Neural progenitor cell (in vitro differentiated cells): ENCODE measurements at regions not wholly inside any gene's neighbourhood (a gene's known extent, or its start where the extent isn't known, plus 50 kb on each side); places are given as distances from the start of the nearest gene placed in this dataset.

Experiments used
- DNase-seq: peaks from one replicate; pipeline ENCODE4 v3.0.0-alpha.2; 2016; ENCODE audit warnings: low spot score
- H2AFZ ChIP-seq: fragments of 200-600 bp; sonication (generic); replicated peaks from 2 replicates; pipeline ENCODE4 v1.6.1; 2016; ENCODE audit warnings: antibody characterized with exemption
- H3F3A ChIP-seq: fragments of 200-600 bp; sonication (generic); 2 replicates; pipeline ENCODE4 v1.6.1; 2016; ENCODE audit warnings: antibody characterized with exemption, low read depth
- H3K27ac ChIP-seq: fragments of 200-600 bp; sonication (generic); 2 replicates; pipeline ENCODE4 v1.5.1; 2016; ENCODE audit warnings: mild to moderate bottlenecking
- H3K27me3 ChIP-seq: fragments of 200-600 bp; sonication (generic); 2 replicates; pipeline ENCODE4 v1.6.1; 2016; ENCODE audit warnings: mild to moderate bottlenecking, moderate library complexity
- H3K36me3 ChIP-seq: fragments of 200-600 bp; sonication (generic); 2 replicates; pipeline ENCODE4 v1.5.1; 2016
- H3K4me1 ChIP-seq: fragments of 200-600 bp; sonication (generic); 2 replicates; pipeline ENCODE4 v1.6.1; 2016; ENCODE audit warnings: mixed run types
- H3K4me2 ChIP-seq: fragments of 200-600 bp; sonication (generic); 2 replicates; pipeline ENCODE4 v1.6.1; 2016
- H3K4me3 ChIP-seq: fragments of 200-600 bp; sonication (generic); 2 replicates; pipeline ENCODE4 v1.5.1; 2016
- H3K79me2 ChIP-seq: fragments of 200-600 bp; sonication (generic); 2 replicates; pipeline ENCODE4 v1.6.1; 2016; ENCODE audit warnings: low read depth
- H3K9ac ChIP-seq: fragments of 200-600 bp; sonication (generic); 2 replicates; pipeline ENCODE4 v1.6.1; 2016
- H3K9me3 ChIP-seq: fragments of 200-600 bp; sonication (generic); 2 replicates; pipeline ENCODE4 v1.5.1; 2016; ENCODE audit warnings: low read depth
- H4K20me1 ChIP-seq: fragments of 200-600 bp; sonication (generic); 2 replicates; pipeline ENCODE4 v1.6.1; 2016; ENCODE audit warnings: low read depth
- H3K27ac Mint-ChIP-seq: 3 replicates; pipeline ENCODE4 v1.8.0; 2021; ENCODE audit warnings: mixed read lengths
- H3K27me3 Mint-ChIP-seq: 2 replicates; pipeline ENCODE4 v1.8.0; 2022; ENCODE audit warnings: low read depth, mild to moderate bottlenecking, inconsistent platforms, moderate library complexity, mixed read lengths; ENCODE audit not compliant: insufficient read depth
- H3K36me3 Mint-ChIP-seq: 3 replicates; pipeline ENCODE4 v1.8.0; 2021; ENCODE audit warnings: mixed read lengths
- H3K4me1 Mint-ChIP-seq: 3 replicates; pipeline ENCODE4 v1.8.0; 2021; ENCODE audit warnings: mixed read lengths
- H3K4me3 Mint-ChIP-seq: 3 replicates; pipeline ENCODE4 v1.8.0; 2021; ENCODE audit warnings: mild to moderate bottlenecking, moderate library complexity, mixed read lengths
- H3K9me3 Mint-ChIP-seq: 3 replicates; pipeline ENCODE4 v1.8.0; 2020; ENCODE audit warnings: mixed read lengths
- EZH2 ChIP-seq: fragments of 200-600 bp; sonication (generic); IDR thresholded peaks from 2 replicates; pipeline ENCODE4 v1.6.1; 2017; ENCODE audit warnings: antibody characterized with exemption, mild to moderate bottlenecking, moderate library complexity
- EZH2phosphoT487 ChIP-seq: fragments of 200-600 bp; sonication (generic); IDR thresholded peaks from 2 replicates; pipeline ENCODE4 v1.6.1; 2017; ENCODE audit warnings: antibody characterized with exemption
- TF ChIP-seq, protein P1 (sequence below): fragments of 200-600 bp; sonication (generic); IDR thresholded peaks from 2 replicates; pipeline ENCODE4 v1.5.1; 2017; ENCODE audit warnings: antibody characterized with exemption, mild to moderate bottlenecking

GRCh38 chr2:101569886-101570520, 95.1 kb upstream of the RFX8 start:
- Histone ChIP-seq H3K4me1 (no peaks in the 10 kb centered on the region), H3K4me3 (no peak overlapping the region), H3K9me3 (no peaks in the 10 kb centered on the region), H3F3A (no peaks in the 10 kb centered on the region), H3K27me3 (no peaks in the 10 kb centered on the region), H3K4me2 (no peak overlapping the region), H4K20me1 (no peaks in the 10 kb centered on the region), H3K36me3 (no peaks in the 10 kb centered on the region), H2AFZ (no peak overlapping the region), H3K79me2 (no peaks in the 10 kb centered on the region), H3K9ac (no peak overlapping the region), H3K27ac (no peak overlapping the region)
- Mint-ChIP-seq H3K36me3 (no peaks in the 10 kb centered on the region), H3K27me3 (peaks cover 5% of the 10 kb centered on the region), H3K4me1 (no peaks in the 10 kb centered on the region), H3K4me3 (no peak overlapping the region), H3K27ac (no peak overlapping the region), H3K9me3 (peaks cover 6% of the 10 kb centered on the region)
- TF ChIP-seq EZH2 (no peak), EZH2phosphoT487 (no peak)
- TF ChIP-seq, protein P1, sequence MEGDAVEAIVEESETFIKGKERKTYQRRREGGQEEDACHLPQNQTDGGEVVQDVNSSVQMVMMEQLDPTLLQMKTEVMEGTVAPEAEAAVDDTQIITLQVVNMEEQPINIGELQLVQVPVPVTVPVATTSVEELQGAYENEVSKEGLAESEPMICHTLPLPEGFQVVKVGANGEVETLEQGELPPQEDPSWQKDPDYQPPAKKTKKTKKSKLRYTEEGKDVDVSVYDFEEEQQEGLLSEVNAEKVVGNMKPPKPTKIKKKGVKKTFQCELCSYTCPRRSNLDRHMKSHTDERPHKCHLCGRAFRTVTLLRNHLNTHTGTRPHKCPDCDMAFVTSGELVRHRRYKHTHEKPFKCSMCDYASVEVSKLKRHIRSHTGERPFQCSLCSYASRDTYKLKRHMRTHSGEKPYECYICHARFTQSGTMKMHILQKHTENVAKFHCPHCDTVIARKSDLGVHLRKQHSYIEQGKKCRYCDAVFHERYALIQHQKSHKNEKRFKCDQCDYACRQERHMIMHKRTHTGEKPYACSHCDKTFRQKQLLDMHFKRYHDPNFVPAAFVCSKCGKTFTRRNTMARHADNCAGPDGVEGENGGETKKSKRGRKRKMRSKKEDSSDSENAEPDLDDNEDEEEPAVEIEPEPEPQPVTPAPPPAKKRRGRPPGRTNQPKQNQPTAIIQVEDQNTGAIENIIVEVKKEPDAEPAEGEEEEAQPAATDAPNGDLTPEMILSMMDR, result no peak
- no peak for DNase-seq

GRCh38 chr2:101568969-101569368, 94.1 kb upstream of the RFX8 start:
- Histone ChIP-seq H2AFZ (no peak overlapping the region), H3K27me3 (no peaks in the 10 kb centered on the region), H3K36me3 (no peaks in the 10 kb centered on the region), H3K4me1 (no peaks in the 10 kb centered on the region), H3K4me3 (no peak overlapping the region), H3F3A (no peaks in the 10 kb centered on the region), H3K9me3 (no peaks in the 10 kb centered on the region), H3K4me2 (no peak overlapping the region), H3K79me2 (no peaks in the 10 kb centered on the region), H3K27ac (no peak overlapping the region), H3K9ac (no peak overlapping the region), H4K20me1 (no peaks in the 10 kb centered on the region)
- peaks cover 5% of the 10 kb centered on the region for H3K27me3 Mint-ChIP-seq
- no peaks in the 10 kb centered on the region for H3K4me1 Mint-ChIP-seq
- H3K36me3 Mint-ChIP-seq, result no peaks in the 10 kb centered on the region
- no peak overlapping the region for H3K4me3 Mint-ChIP-seq
- no peak overlapping the region for H3K27ac Mint-ChIP-seq
- TF ChIP-seq, protein P1, result no peak
- TF ChIP-seq EZH2phosphoT487, result no peak
- TF ChIP-seq EZH2, result no peak
- DNase-seq, result no peak
- peaks cover 6% of the 10 kb centered on the region for H3K9me3 Mint-ChIP-seq

DNA sequence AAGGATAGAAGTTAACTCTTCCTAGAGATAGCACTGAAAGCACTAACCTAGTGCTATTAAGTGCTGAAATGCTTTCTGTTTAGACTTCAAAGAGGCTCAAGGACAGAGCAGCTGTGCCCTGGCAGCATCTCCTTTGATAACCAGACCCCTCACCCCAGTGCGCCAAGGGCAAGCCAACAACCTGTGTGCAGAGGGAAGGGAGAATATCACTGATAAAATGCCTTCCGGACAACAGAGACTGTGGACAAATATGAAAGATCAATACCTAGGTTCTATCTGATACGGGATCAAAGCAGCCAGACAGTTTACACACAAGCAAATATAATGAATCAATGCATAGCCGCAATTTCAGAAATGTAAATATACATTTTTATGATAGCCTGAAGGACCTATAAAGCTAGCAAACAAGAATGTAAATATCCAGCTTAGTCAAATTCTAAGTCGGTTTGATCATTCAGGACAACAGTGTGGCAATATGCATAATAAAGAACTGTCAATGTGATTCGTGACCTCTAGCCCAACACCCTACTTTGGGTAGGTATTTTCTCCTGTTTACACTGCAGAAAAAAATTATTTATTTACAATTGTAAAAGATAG, 91.8 kb upstream of the RFX8 start:
- H3K27me3 ChIP-seq, result no peaks in the 10 kb centered on the region
- no peak overlapping the region for H3K27ac ChIP-seq
- TF ChIP-seq EZH2 (no peak), EZH2phosphoT487 (no peak)
- TF ChIP-seq, protein P1, result no peak
- no peaks in the 10 kb centered on the region for H3K4me1 Mint-ChIP-seq
- no peak overlapping the region for H3K9ac ChIP-seq
- no peaks in the 10 kb centered on the region for H3F3A ChIP-seq
- no peaks in the 10 kb centered on the region for H3K36me3 Mint-ChIP-seq
- H3K9me3 Mint-ChIP-seq, result no peaks in the 10 kb centered on the region
- no peak overlapping the region for H2AFZ ChIP-seq
- H3K4me3 ChIP-seq, result no peak overlapping the region
- no peak for DNase-seq
- H3K4me2 ChIP-seq, result no peak overlapping the region
- no peak overlapping the region for H3K4me3 Mint-ChIP-seq
- no peaks in the 10 kb centered on the region for H3K4me1 ChIP-seq
- no peaks in the 10 kb centered on the region for H3K79me2 ChIP-seq
- no peaks in the 10 kb centered on the region for H4K20me1 ChIP-seq
- H3K27ac Mint-ChIP-seq, result no peak overlapping the region
- peaks cover 6% of the 10 kb centered on the region for H3K27me3 Mint-ChIP-seq
- no peaks in the 10 kb centered on the region for H3K36me3 ChIP-seq
- H3K9me3 ChIP-seq, result no peaks in the 10 kb centered on the region
